SK-N-SH (cell line): ENCODE measurements at regions not wholly inside any gene's neighbourhood (a gene's known extent, or its start where the extent isn't known, plus 50 kb on each side); places are given as distances from the start of the nearest gene placed in this dataset.

Experiments
- CTCF ChIA-PET: fragments of 300-600, 350-600 bp; formaldehyde crosslinking; extraction: SDS; loops from one replicate; lab custom pipeline; 2021; lab: Yijun Ruan, JAX
- POLR2A ChIA-PET: fragments of 350-600 bp; sonication (Branson Sonifier 250); formaldehyde crosslinking; extraction: SDS; loops from one replicate; lab custom pipeline; 2020; ENCODE audit warnings: antibody characterized with exemption, inconsistent platforms; lab: Yijun Ruan, JAX
- DNase-seq: peaks from one replicate; pipeline ENCODE4 v3.0.0; 2012
- H2AFZ ChIP-seq: fragments of 200-600 bp; sonication (generic); 2 replicates; pipeline ENCODE4 v1.8.1; 2016; ENCODE audit warnings: antibody characterized with exemption, mild to moderate bottlenecking, low read depth
- H3F3A ChIP-seq: fragments of 200-600 bp; sonication (generic); replicated peaks from 2 replicates; pipeline ENCODE3; 2016; ENCODE audit warnings: antibody characterized with exemption, mild to moderate bottlenecking; ENCODE audit not compliant: insufficient read depth
- H3K27ac ChIP-seq, 2 experiments: fragments of 200-500 bp in 1 of 2; fragments of 200-600 bp in 1 of 2; sonication (Bioruptor generic) in 1 of 2; sonication (generic), shearing (Covaris generic) in 1 of 2; 2 replicates each; pipeline versions ENCODE4 v1.5.1 to v1.6.1; 2014 to 2016; ENCODE audit warnings: low read depth in 2 of 2, inconsistent platforms in 1 of 2, low read length in 1 of 2, mild to moderate bottlenecking in 1 of 2, mixed read lengths in 1 of 2
- H3K27me3 ChIP-seq: fragments of 200-600 bp; sonication (generic), shearing (Covaris generic); 2 replicates; pipeline ENCODE4 v1.6.1; 2016; ENCODE audit warnings: mixed run types; ENCODE audit not compliant: insufficient read depth
- H3K36me3 ChIP-seq, 2 experiments: fragments of 200-500 bp in 1 of 2; fragments of 200-600 bp in 1 of 2; sonication (Bioruptor generic) in 1 of 2; sonication (generic) in 1 of 2; replicated peaks in 1 of 2; 2 replicates each; pipeline versions ENCODE3 to v1.5.1; 2014 to 2016; ENCODE audit warnings: low read length in 1 of 2, mild to moderate bottlenecking in 1 of 2; ENCODE audit not compliant: insufficient read depth in 2 of 2, control insufficient read depth in 1 of 2
- H3K4me1 ChIP-seq, 2 experiments: fragments of 200-500 bp in 1 of 2; fragments of 200-600 bp in 1 of 2; sonication (Bioruptor generic) in 1 of 2; sonication (generic), shearing (Covaris generic) in 1 of 2; 2 replicates each; pipeline versions ENCODE4 v1.5.1 to v1.6.1; 2014 to 2016; ENCODE audit warnings: low read depth in 1 of 2, low read length in 1 of 2, mixed run types in 1 of 2; ENCODE audit not compliant: insufficient read depth in 2 of 2, control insufficient read depth in 1 of 2
- H3K4me2 ChIP-seq: fragments of 200-600 bp; sonication (generic), shearing (Covaris generic); 2 replicates; pipeline ENCODE4 v1.6.1; 2017; ENCODE audit warnings: mixed run types
- H3K4me3 ChIP-seq, 2 experiments: fragments of 200-500 bp in 1 of 2; fragments of 200-600 bp in 1 of 2; sonication (Bioruptor generic) in 1 of 2; sonication (generic), shearing (Covaris generic) in 1 of 2; 2 replicates each; pipeline versions ENCODE4 v1.5.1 to v1.8.1; 2014 to 2016; ENCODE audit warnings: low read depth in 2 of 2, inconsistent platforms in 1 of 2, low read length in 1 of 2, mild to moderate bottlenecking in 1 of 2, mixed read lengths in 1 of 2, moderate library complexity in 1 of 2
- H3K79me2 ChIP-seq: fragments of 200-600 bp; sonication (generic); 2 replicates; pipeline ENCODE4 v1.8.1; 2017; ENCODE audit warnings: mild to moderate bottlenecking; ENCODE audit not compliant: insufficient read depth
- H3K9ac ChIP-seq: fragments of 200-600 bp; sonication (generic); 2 replicates; pipeline ENCODE4 v1.6.1; 2017; ENCODE audit warnings: mixed run types
- H3K9me2 ChIP-seq: fragments of 200-600 bp; sonication (generic); 2 replicates; pipeline ENCODE4 v1.6.1; 2017; ENCODE audit warnings: mixed run types
- H3K9me3 ChIP-seq: fragments of 200-600 bp; sonication (generic); 2 replicates; pipeline ENCODE4 v1.6.1; 2017; ENCODE audit warnings: mixed run types, mild to moderate bottlenecking, moderate library complexity
- H4K20me1 ChIP-seq: fragments of 200-600 bp; sonication (generic); 2 replicates; pipeline ENCODE4 v1.6.1; 2017; ENCODE audit warnings: mild to moderate bottlenecking, mixed run types; ENCODE audit not compliant: insufficient read depth
- CHD2 ChIP-seq: fragments of 150-350 bp; IDR thresholded peaks from 2 replicates; pipeline ENCODE4 v1.6.1; 2018; ENCODE audit warnings: low read length; ENCODE audit not compliant: partially characterized antibody
- CTCF ChIP-seq: fragments of 200-600 bp; sonication (generic); IDR thresholded peaks from 2 replicates; pipeline ENCODE4 v1.6.1; 2017; ENCODE audit warnings: antibody characterized with exemption, mild to moderate bottlenecking, moderate library complexity
- EZH2phosphoT487 ChIP-seq: fragments of 200-600 bp; sonication (generic); IDR thresholded peaks from 2 replicates; pipeline ENCODE4 v1.6.1; 2017; ENCODE audit warnings: low read depth, mixed run types, mild to moderate bottlenecking, antibody characterized with exemption, moderate library complexity, borderline replicate concordance
- FOSL2 ChIP-seq: IDR thresholded peaks from 2 replicates; pipeline ENCODE4 v1.4.0; 2012; ENCODE audit warnings: low read depth, mild to moderate bottlenecking, moderate library complexity, borderline replicate concordance
- FOXM1 ChIP-seq: IDR thresholded peaks from 2 replicates; pipeline ENCODE4 v1.4.0; 2012; ENCODE audit warnings: low read depth, mild to moderate bottlenecking
- GATA2 ChIP-seq: sonication (generic); formaldehyde crosslinking; IDR thresholded peaks from 2 replicates; pipeline ENCODE4 v1.5.0; 2020; ENCODE audit warnings: mild to moderate bottlenecking, missing genetic modification reagents
- IRF3 ChIP-seq: fragments of 150-350 bp; IDR thresholded peaks from 2 replicates; pipeline ENCODE4 v1.6.1; 2016; ENCODE audit warnings: mild to moderate bottlenecking, low read depth, low read length
- JUND ChIP-seq: IDR thresholded peaks from 2 replicates; pipeline ENCODE4 v1.4.0; 2012
- MEF2A ChIP-seq: IDR thresholded peaks from 2 replicates; pipeline ENCODE4 v1.4.0; 2012; ENCODE audit warnings: low read depth, borderline replicate concordance
- MXI1 ChIP-seq: IDR thresholded peaks from 2 replicates; pipeline ENCODE4 v1.6.1; 2012; ENCODE audit warnings: mild to moderate bottlenecking, low read depth, low read length, improper control_type of control experiment
- NRF1 ChIP-seq: IDR thresholded peaks from 2 replicates; pipeline ENCODE4 v1.6.1; 2012; ENCODE audit warnings: low read depth, mild to moderate bottlenecking, low read length
- POLR2AphosphoS5 ChIP-seq: IDR thresholded peaks from 2 replicates; pipeline ENCODE4 v1.6.1; 2012; ENCODE audit warnings: low read depth, low read length
- RAD21 ChIP-seq: IDR thresholded peaks from 2 replicates; pipeline ENCODE4 v1.6.1; 2012; ENCODE audit warnings: mild to moderate bottlenecking, low read length
- RXRA ChIP-seq: IDR thresholded peaks from 2 replicates; pipeline ENCODE4 v1.4.0; 2012; ENCODE audit warnings: low read depth, mild to moderate bottlenecking, borderline replicate concordance
- SMC3 ChIP-seq: IDR thresholded peaks from 2 replicates; pipeline ENCODE4 v1.6.1; 2012; ENCODE audit warnings: low read depth, low read length, improper control_type of control experiment
- TCF12 ChIP-seq: IDR thresholded peaks from 2 replicates; pipeline ENCODE4 v1.4.0; 2012
- USF2 ChIP-seq: fragments of 150-350 bp; IDR thresholded peaks from 2 replicates; pipeline ENCODE4 v1.6.1; 2017; ENCODE audit warnings: antibody characterized with exemption, low read length, low read depth, borderline replicate concordance
- YY1 ChIP-seq: IDR thresholded peaks from 2 replicates; pipeline ENCODE4 v1.4.0; 2012; ENCODE audit warnings: low read depth, mild to moderate bottlenecking
- ZBTB33 ChIP-seq: IDR thresholded peaks from 2 replicates; pipeline ENCODE4 v1.4.0; 2012; ENCODE audit warnings: low read depth, borderline replicate concordance
- WGBS: methylation state at CpG from one replicate; pipeline ENCODE4 v1.1.6; 2017; ENCODE audit warnings: low lambda C conversion rate; 5-methylcytosine and 5-hydroxymethylcytosine counted together

GRCh38 chr3:193971261-193971751 lies 164.6 kb upstream of the HES1 start (continued):
- no peak for TF ChIP-seq USF2
- no peak for TF ChIP-seq ZBTB33
- TF ChIP-seq GATA2 (CRISPR knock-in tag): no peak
- TF ChIP-seq CTCF: no peak
- TF ChIP-seq JUND: no peak
- no peak for TF ChIP-seq CHD2
- no peak for TF ChIP-seq YY1
- no peak for TF ChIP-seq MXI1
- no peak for TF ChIP-seq IRF3

GRCh38 chr3:193971966-193972365 lies 164.0 kb upstream of the HES1 start:
- H4K20me1 ChIP-seq: no peaks in the 10 kb centered on the region
- H3K36me3 ChIP-seq: no peaks in the 10 kb centered on the region
- no peaks in the 10 kb centered on the region for H3K27me3 ChIP-seq
- ChIA-PET POLR2A (no interaction called here), CTCF (interaction anchor here (0.8 to 3.1 kb wide), 7 partner anchors 8 to 613 kb away, joined by 3 to 19 read pairs (median 4); no protein-coding TSS in a partner anchor)
- no peaks in the 10 kb centered on the region for H3K9me2 ChIP-seq
- no peak overlapping the region for H3K4me3 ChIP-seq
- no peak overlapping the region for H3K4me2 ChIP-seq
- H3K9me3 ChIP-seq: no peaks in the 10 kb centered on the region
- DNase-seq: no peak
- no peak overlapping the region for H3K27ac ChIP-seq
- no peaks in the 10 kb centered on the region; a peak in 1 of 4 replicates for H3K4me1 ChIP-seq
- WGBS: 29% methylated on average over 1 of the region's 1 CpG
- no peaks in the 10 kb centered on the region for H3K79me2 ChIP-seq
- TF ChIP-seq RXRA: no peak
- no peak for TF ChIP-seq CTCF
- no peak for TF ChIP-seq IRF3
- TF ChIP-seq TCF12: no peak
- TF ChIP-seq MEF2A: no peak
- no peak for TF ChIP-seq POLR2AphosphoS5
- no peak for TF ChIP-seq NRF1
- no peak for TF ChIP-seq RAD21
- TF ChIP-seq EZH2phosphoT487: no peak
- TF ChIP-seq FOSL2: no peak
- TF ChIP-seq SMC3: no peak
- no peak for TF ChIP-seq FOXM1
- TF ChIP-seq, all 33 proteins: peak for 0
- Histone ChIP-seq H3K9ac (no peak overlapping the region), H3F3A (no peaks in the 10 kb centered on the region), H2AFZ (no peak overlapping the region)
